Activated B cell treated with CpG ODN at 0.5 μM for 24 hours (primary cell): ENCODE measurements at regions not wholly inside any gene's neighbourhood (a gene's known extent, or its start where the extent isn't known, plus 50 kb on each side); places are given as distances from the start of the nearest gene placed in this dataset.

ENCODE experiments used
- ATAC-seq: fragments of 200-7000 bp; cut with Tn5 transposase; one replicate; pipeline ENCODE4 v1.10.0; 2021; ENCODE audit warnings: low read depth, mild to moderate bottlenecking, moderate library complexity
- CTCF ChIA-PET: fragments of 350-600 bp; sonication (Branson Sonifier 250); formaldehyde crosslinking; loops from one replicate; lab custom pipeline; 2021; ENCODE audit warnings: antibody characterized with exemption; lab: Charles Lee
- POLR2A ChIA-PET: fragments of 350-600 bp; sonication (Branson Sonifier 250); formaldehyde crosslinking; loops from one replicate; lab custom pipeline; 2021; ENCODE audit warnings: antibody characterized with exemption; lab: Charles Lee
- DNase-seq: peaks from one replicate; pipeline ENCODE4 v3.0.0; 2022
- H3K27ac Mint-ChIP-seq: one replicate; pipeline ENCODE4 v1.8.0; 2020; ENCODE audit warnings: mixed read lengths
- H3K27me3 Mint-ChIP-seq: one replicate; pipeline ENCODE4 v1.8.0; 2021; ENCODE audit warnings: mixed read lengths
- H3K36me3 Mint-ChIP-seq: one replicate; pipeline ENCODE4 v1.8.0; 2021; ENCODE audit warnings: low read depth, mixed read lengths
- H3K4me1 Mint-ChIP-seq: one replicate; pipeline ENCODE4 v1.8.0; 2021; ENCODE audit warnings: mixed read lengths
- H3K4me3 Mint-ChIP-seq: one replicate; pipeline ENCODE4 v1.8.0; 2020; ENCODE audit warnings: mild to moderate bottlenecking, mixed read lengths
- H3K9me3 Mint-ChIP-seq: one replicate; pipeline ENCODE4 v1.8.0; 2020; ENCODE audit warnings: mixed read lengths
- CTCF ChIP-seq: fragments of 200-600 bp; IDR thresholded peaks from one replicate; pipeline ENCODE4 v1.8.0; 2022; ENCODE audit warnings: antibody characterized with exemption, mild to moderate bottlenecking
- intact Hi-C: fragments of 100-400 bp; cut with micrococcal nuclease; formaldehyde crosslinking; loops from one replicate; pipeline ENCODE4 v1.15.1; 2024

- Mint-ChIP-seq H3K4me1 (no peaks in the 10 kb centered on the region), H3K4me3 (no peak overlapping the region), H3K9me3 (no peaks in the 10 kb centered on the region), H3K27ac (no peak overlapping the region), H3K36me3 (no peaks in the 10 kb centered on the region), H3K27me3 (no peaks in the 10 kb centered on the region)
- DNase-seq: no peak
- POLR2A ChIA-PET: no interaction called here
- no peak for TF ChIP-seq CTCF
- no peak for ATAC-seq
- intact Hi-C loops: no loop called here
- CTCF ChIA-PET: no interaction called here
Observed at GRCh38 chr1:214917081-214917635, 165.4 kb upstream of the KCNK2 start.

- no peak for ATAC-seq
- Mint-ChIP-seq H3K36me3 (no peaks in the 10 kb centered on the region), H3K4me3 (no peak overlapping the region), H3K9me3 (no peaks in the 10 kb centered on the region), H3K4me1 (no peaks in the 10 kb centered on the region), H3K27ac (no peak overlapping the region), H3K27me3 (no peaks in the 10 kb centered on the region)
- ChIA-PET POLR2A (no interaction called here), CTCF (no interaction called here)
- no peak for TF ChIP-seq CTCF
- no peak for DNase-seq
- intact Hi-C loops: no loop called here
Observed at GRCh38 chr1:214918745-214919144, 163.8 kb upstream of the KCNK2 start.

GRCh38 chr1:214920337-214920736, 162.2 kb upstream of the KCNK2 start:
- H3K36me3 Mint-ChIP-seq: no peaks in the 10 kb centered on the region
- H3K9me3 Mint-ChIP-seq: no peaks in the 10 kb centered on the region
- no peak for DNase-seq
- ChIA-PET POLR2A (no interaction called here), CTCF (no interaction called here)
- no peak overlapping the region for H3K4me3 Mint-ChIP-seq
- no peak for TF ChIP-seq CTCF
- intact Hi-C loops: no loop called here
- no peak overlapping the region for H3K27ac Mint-ChIP-seq
- no peak for ATAC-seq
- no peaks in the 10 kb centered on the region for H3K4me1 Mint-ChIP-seq
- no peaks in the 10 kb centered on the region for H3K27me3 Mint-ChIP-seq

- Mint-ChIP-seq H3K27me3 (no peaks in the 10 kb centered on the region), H3K9me3 (peaks cover 2% of the 10 kb centered on the region), H3K27ac (no peak overlapping the region), H3K4me3 (no peak overlapping the region), H3K4me1 (no peaks in the 10 kb centered on the region), H3K36me3 (no peaks in the 10 kb centered on the region)
- CTCF ChIA-PET: no interaction called here
- ATAC-seq: no peak
- intact Hi-C loops: no loop called here
- POLR2A ChIA-PET: no interaction called here
- TF ChIP-seq CTCF: no peak
- DNase-seq: no peak
Observed at GRCh38 chr1:214923278-214923915, 159.1 kb upstream of the KCNK2 start.

GRCh38 chr1:214927796-214928195, 154.7 kb upstream of the KCNK2 start:
- DNase-seq (no peak), ATAC-seq (no peak)
- no peak for TF ChIP-seq CTCF
- Mint-ChIP-seq H3K4me3 (no peak overlapping the region), H3K27me3 (no peaks in the 10 kb centered on the region), H3K9me3 (peaks cover 5% of the 10 kb centered on the region), H3K36me3 (no peaks in the 10 kb centered on the region), H3K27ac (no peak overlapping the region), H3K4me1 (no peaks in the 10 kb centered on the region)
- CTCF ChIA-PET: no interaction called here
- intact Hi-C loops: no loop called here
- POLR2A ChIA-PET: no interaction called here
